Esophagus muscularis mucosa (tissue), 4 donors: ENCODE measurements at regions not wholly inside any gene's neighbourhood (a gene's known extent, or its start where the extent isn't known, plus 50 kb on each side); places are given as distances from the start of the nearest gene placed in this dataset.

Source experiments
- CTCF ChIP-seq, 3 experiments: fragments of 200-600 bp in 2 of 3; fragments of 450-650 bp in 1 of 3; sonication (generic) in 2 of 3; IDR thresholded peaks; one replicate each; pipeline ENCODE4 v1.5.1; 2017 to 2019; ENCODE audit warnings: antibody characterized with exemption in 3 of 3, mild to moderate bottlenecking in 2 of 3, moderate library complexity in 1 of 3
- EP300 ChIP-seq: sonication (generic); formaldehyde crosslinking; IDR thresholded peaks from one replicate; pipeline ENCODE4 v1.6.1; 2017; ENCODE audit warnings: antibody characterized with exemption
- POLR2A ChIP-seq: fragments of 450-650 bp; IDR thresholded peaks from one replicate; pipeline ENCODE4 v1.6.1; 2017; ENCODE audit warnings: antibody characterized with exemption, moderate library complexity, mild to moderate bottlenecking, low read depth

GRCh38 chr2:64831977-64832328, 157.2 kb upstream of the SLC1A4 start:
- TF ChIP-seq CTCF (IDR thresholded peaks at IDR 0.05) (no peak), POLR2A (no peak), EP300 (no peak)
